Vagina (tissue), 2 donors: ENCODE measurements at regions not wholly inside any gene's neighbourhood (a gene's known extent, or its start where the extent isn't known, plus 50 kb on each side); places are given as distances from the start of the nearest gene placed in this dataset.

Experiments
- DNase-seq, 2 donors: peaks; one replicate each; pipeline ENCODE4 v3.0.0-alpha.2; 2017; ENCODE audit errors: extremely low spot score in 2 of 2
- H3K27ac ChIP-seq: fragments of 200-600 bp; sonication (generic); one replicate; pipeline ENCODE4 v1.5.1; 2019
- H3K27me3 ChIP-seq: fragments of 200-600 bp; sonication (generic); one replicate; pipeline ENCODE4 v1.5.1; 2019
- H3K36me3 ChIP-seq, 2 donors: fragments of 200-600 bp; sonication (generic); one replicate each; pipeline ENCODE4 v1.5.1; 2017 to 2019
- H3K4me1 ChIP-seq: fragments of 200-600 bp; sonication (generic); one replicate; pipeline ENCODE4 v1.5.1; 2019
- H3K4me3 ChIP-seq, 2 donors: fragments of 200-600 bp; sonication (generic); 1 replicate in 1 of 2; 2 replicates in 1 of 2; pipeline ENCODE4 v1.5.1; 2016 to 2019
- H3K9me3 ChIP-seq: fragments of 200-600 bp; sonication (generic); one replicate; pipeline ENCODE4 v1.5.1; 2019
- POLR2A ChIP-seq, 2 donors: fragments of 450-650 bp; IDR thresholded peaks; one replicate each; pipeline ENCODE4 v1.6.1; 2017; ENCODE audit warnings: antibody characterized with exemption in 2 of 2, mild to moderate bottlenecking in 2 of 2, moderate library complexity in 2 of 2
- POLR2AphosphoS5 ChIP-seq, 2 donors: sonication (generic); formaldehyde crosslinking; IDR thresholded peaks; one replicate each; pipeline ENCODE4 v1.9.0; 2017; ENCODE audit warnings: antibody characterized with exemption in 2 of 2, mild to moderate bottlenecking in 2 of 2, low read depth in 1 of 2; ENCODE audit not compliant: insufficient read depth in 1 of 2
- intact Hi-C: fragments of 100-400 bp; cut with DNase I; formaldehyde crosslinking; loops from one replicate; pipeline ENCODE4 v1.15.1; 2023
- TF ChIP-seq, protein P1 (sequence below), 3 experiments: fragments of 450-650 bp in 2 of 3; fragments of 200-600 bp in 1 of 3; sonication (generic) in 1 of 3; IDR thresholded peaks; one replicate each; pipeline ENCODE4 v1.5.1; 2017 to 2019; ENCODE audit warnings: antibody characterized with exemption in 3 of 3, mild to moderate bottlenecking in 2 of 3, moderate library complexity in 2 of 3

DNA sequence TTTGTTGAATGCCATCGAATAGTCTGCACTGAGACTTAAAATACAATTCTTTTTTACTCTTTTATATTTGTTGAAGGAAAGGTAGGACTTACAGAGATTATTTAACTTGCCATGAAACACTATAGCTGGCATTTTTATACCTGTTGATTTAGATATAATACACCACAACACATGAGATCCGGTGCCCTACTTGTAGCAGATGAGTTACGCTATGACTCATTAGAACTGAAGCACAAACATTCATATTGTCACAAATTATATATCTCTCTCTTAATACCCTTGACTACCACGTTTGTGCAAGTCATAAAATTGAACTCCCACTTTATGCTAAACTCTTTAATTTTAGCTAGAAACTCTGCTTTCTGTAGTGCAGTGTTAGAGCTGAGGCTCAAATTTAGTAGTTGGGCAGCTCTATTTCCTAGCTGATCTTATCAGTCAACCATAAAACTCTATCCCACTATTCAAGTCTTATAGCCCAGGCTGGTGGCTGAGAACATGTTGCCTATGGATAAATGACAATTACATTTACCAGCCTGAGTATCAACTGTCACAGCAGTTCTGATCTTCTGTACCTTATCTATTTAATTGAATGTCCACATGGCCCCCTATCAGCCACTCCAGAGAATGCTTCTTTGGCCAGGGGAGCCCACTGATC lies 137.4 kb upstream of the SEMA3D start:
- no peaks in the 10 kb centered on the region for H3K4me1 ChIP-seq
- no peaks in the 10 kb centered on the region for H3K9me3 ChIP-seq
- no peak overlapping the region for H3K27ac ChIP-seq
- no peak overlapping the region for H3K4me3 ChIP-seq
- intact Hi-C loops: no loop called here
- DNase-seq: no peak
- no peak for TF ChIP-seq POLR2AphosphoS5 (IDR thresholded peaks at IDR 0.05; ENCODE audit: insufficient read depth in 1 of 2, low read depth in 1 of 2)
- no peaks in the 10 kb centered on the region for H3K36me3 ChIP-seq
- no peaks in the 10 kb centered on the region for H3K27me3 ChIP-seq

DNA sequence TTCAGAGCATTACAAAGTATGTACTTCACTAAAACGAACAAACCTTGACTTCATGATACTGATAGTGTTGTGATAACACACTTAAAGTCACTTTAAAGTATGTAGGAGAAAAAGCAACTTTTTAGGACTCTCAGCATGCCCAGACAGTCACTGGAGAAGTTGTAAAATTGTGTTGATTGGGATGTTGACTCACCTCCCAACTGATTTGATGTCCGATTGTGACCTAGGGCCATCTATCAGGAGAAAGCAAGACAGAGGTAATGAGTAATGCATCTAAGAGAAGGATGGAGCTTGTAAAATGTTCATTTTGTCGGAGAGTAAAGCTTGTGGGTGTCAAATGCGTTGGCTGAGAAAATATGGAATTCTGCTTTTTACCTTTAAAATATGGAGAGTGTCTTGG lies 135.4 kb upstream of the SEMA3D start:
- no peaks in the 10 kb centered on the region for H3K36me3 ChIP-seq

DNA sequence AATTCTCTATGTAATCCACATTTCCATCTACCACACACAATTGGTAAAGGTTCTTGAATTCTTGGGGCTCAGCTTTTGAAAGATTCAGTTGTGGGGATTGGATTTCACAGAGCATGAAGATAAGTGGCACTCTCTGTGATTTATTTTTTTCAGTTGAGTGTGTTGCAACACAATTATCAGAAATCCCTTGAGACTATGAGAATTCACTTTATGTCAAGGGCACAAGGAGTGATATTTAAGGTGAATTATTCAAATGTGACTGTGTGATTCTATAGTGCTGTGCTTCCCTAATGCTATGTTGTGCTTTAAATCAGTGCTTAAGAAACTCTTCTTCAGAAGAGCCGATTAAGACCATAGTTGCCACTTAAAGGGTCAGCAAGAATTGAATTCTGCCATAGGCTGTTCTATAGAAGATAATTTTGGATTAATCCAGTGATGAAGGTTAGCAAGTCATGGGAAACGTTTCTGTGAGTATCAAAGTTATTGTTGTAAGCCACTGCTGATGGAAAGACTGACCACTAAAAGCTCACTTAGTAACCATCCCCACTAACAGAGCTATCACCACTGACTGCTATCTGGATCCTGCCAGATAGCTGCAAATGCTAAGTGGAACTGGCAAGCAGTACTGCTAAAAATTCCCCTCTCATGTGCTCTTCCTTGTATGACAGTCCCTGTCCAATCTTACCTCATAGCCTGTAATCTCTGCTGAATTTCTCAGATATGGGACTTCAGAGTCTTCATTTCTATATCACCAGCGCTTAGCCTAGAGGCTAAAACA lies 134.0 kb upstream of the SEMA3D start:
- Histone ChIP-seq H3K4me3 (no peak overlapping the region), H3K36me3 (no peaks in the 10 kb centered on the region), H3K9me3 (no peaks in the 10 kb centered on the region), H3K4me1 (no peaks in the 10 kb centered on the region), H3K27me3 (no peaks in the 10 kb centered on the region), H3K27ac (no peak overlapping the region)
- TF ChIP-seq, protein P1, sequence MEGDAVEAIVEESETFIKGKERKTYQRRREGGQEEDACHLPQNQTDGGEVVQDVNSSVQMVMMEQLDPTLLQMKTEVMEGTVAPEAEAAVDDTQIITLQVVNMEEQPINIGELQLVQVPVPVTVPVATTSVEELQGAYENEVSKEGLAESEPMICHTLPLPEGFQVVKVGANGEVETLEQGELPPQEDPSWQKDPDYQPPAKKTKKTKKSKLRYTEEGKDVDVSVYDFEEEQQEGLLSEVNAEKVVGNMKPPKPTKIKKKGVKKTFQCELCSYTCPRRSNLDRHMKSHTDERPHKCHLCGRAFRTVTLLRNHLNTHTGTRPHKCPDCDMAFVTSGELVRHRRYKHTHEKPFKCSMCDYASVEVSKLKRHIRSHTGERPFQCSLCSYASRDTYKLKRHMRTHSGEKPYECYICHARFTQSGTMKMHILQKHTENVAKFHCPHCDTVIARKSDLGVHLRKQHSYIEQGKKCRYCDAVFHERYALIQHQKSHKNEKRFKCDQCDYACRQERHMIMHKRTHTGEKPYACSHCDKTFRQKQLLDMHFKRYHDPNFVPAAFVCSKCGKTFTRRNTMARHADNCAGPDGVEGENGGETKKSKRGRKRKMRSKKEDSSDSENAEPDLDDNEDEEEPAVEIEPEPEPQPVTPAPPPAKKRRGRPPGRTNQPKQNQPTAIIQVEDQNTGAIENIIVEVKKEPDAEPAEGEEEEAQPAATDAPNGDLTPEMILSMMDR (IDR thresholded peaks at IDR 0.05): no peak
- TF ChIP-seq POLR2A (IDR thresholded peaks at IDR 0.05) (no peak), POLR2AphosphoS5 (IDR thresholded peaks at IDR 0.05; ENCODE audit: insufficient read depth in 1 of 2, low read depth in 1 of 2) (no peak)
- intact Hi-C loops: no loop called here
- no peak for DNase-seq

More for the DNA sequence above, 135.4 kb upstream of the SEMA3D start:
- H3K27ac ChIP-seq: no peak overlapping the region
- no peaks in the 10 kb centered on the region for H3K9me3 ChIP-seq
- H3K27me3 ChIP-seq: no peaks in the 10 kb centered on the region
- DNase-seq: no peak
- no peak overlapping the region for H3K4me3 ChIP-seq
- intact Hi-C loops: no loop called here
- H3K4me1 ChIP-seq: no peaks in the 10 kb centered on the region
- TF ChIP-seq POLR2A (IDR thresholded peaks at IDR 0.05) (no peak), POLR2AphosphoS5 (IDR thresholded peaks at IDR 0.05; ENCODE audit: insufficient read depth in 1 of 2, low read depth in 1 of 2) (no peak)
- TF ChIP-seq, protein P1 (IDR thresholded peaks at IDR 0.05): no peak

DNA sequence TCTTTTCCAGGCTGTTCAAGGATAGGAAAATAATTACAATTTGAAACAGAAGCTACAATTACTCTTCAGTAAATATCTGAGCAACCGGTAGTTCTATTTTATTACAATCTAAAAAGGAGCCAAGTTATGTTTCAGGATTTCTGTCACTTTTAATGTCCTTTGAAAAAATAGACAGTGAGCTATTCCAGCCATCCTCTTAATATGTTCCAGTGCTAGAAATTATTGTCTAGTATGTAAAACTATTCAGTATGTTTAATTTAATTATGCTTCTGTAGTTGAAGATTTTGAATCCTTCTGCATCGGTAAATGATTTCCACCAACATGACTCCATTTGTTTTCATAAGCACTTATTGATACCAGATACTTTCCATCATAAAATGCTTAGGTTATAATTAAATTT lies 129.6 kb upstream of the SEMA3D start:
- no peaks in the 10 kb centered on the region for H3K4me1 ChIP-seq
- H3K27me3 ChIP-seq: no peaks in the 10 kb centered on the region
- no peaks in the 10 kb centered on the region for H3K36me3 ChIP-seq
- intact Hi-C loops: no loop called here
- H3K27ac ChIP-seq: no peak overlapping the region
- no peak overlapping the region for H3K4me3 ChIP-seq
- DNase-seq: no peak
- no peaks in the 10 kb centered on the region for H3K9me3 ChIP-seq
- no peak for TF ChIP-seq POLR2AphosphoS5 (IDR thresholded peaks at IDR 0.05; ENCODE audit: insufficient read depth in 1 of 2, low read depth in 1 of 2)
- TF ChIP-seq POLR2A (IDR thresholded peaks at IDR 0.05): no peak
- TF ChIP-seq, protein P1 (IDR thresholded peaks at IDR 0.05): no peak

DNA sequence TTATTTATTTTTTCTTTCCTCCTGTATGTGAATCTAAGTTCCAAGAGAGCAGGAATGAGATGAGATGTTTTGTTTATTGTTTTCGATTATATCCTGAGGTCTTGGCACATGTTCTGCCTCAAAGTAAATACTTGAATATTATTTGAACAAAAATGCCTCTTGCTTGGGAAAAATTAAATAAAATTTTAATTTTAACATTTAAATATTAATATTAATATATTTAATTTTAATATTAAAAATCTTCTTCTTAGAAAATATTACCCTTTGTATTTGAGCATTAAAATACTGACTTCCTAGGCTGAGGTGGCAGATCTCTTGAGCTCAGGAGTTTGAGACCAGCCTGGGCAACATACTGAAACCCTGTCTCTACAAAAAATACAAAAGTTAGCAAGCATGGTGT lies 123.4 kb upstream of the SEMA3D start:
- no peaks in the 10 kb centered on the region for H3K4me1 ChIP-seq
- no peak overlapping the region for H3K27ac ChIP-seq
- no peaks in the 10 kb centered on the region for H3K9me3 ChIP-seq
- TF ChIP-seq, protein P1 (IDR thresholded peaks at IDR 0.05): no peak
- TF ChIP-seq POLR2AphosphoS5 (IDR thresholded peaks at IDR 0.05; ENCODE audit: insufficient read depth in 1 of 2, low read depth in 1 of 2) (no peak), POLR2A (IDR thresholded peaks at IDR 0.05) (no peak)
- intact Hi-C loops: no loop called here
- no peaks in the 10 kb centered on the region for H3K36me3 ChIP-seq
- H3K27me3 ChIP-seq: no peaks in the 10 kb centered on the region
- no peak for DNase-seq
- H3K4me3 ChIP-seq: no peak overlapping the region
